Endothelial cell of umbilical vein (primary cell): ENCODE measurements at regions not wholly inside any gene's neighbourhood (a gene's known extent, or its start where the extent isn't known, plus 50 kb on each side); places are given as distances from the start of the nearest gene placed in this dataset.

ENCODE experiments used
- BruUV-seq: library from RNA; stranded (reverse); fragments of 400-500 nt; replicated peaks from 2 replicates; lab custom pipeline; 2021; lab: Mats Ljungman, UMichigan
- CTCF ChIA-PET: fragments of 300-600, 350-600 bp; sonication (Branson Sonifier 250); formaldehyde crosslinking; loops from one replicate; lab custom pipeline; 2021; ENCODE audit warnings: antibody characterized with exemption, inconsistent platforms; lab: Charles Lee
- POLR2A ChIA-PET: fragments of 300-600, 350-600 bp; sonication (Branson Sonifier 250); formaldehyde crosslinking; loops from one replicate; lab custom pipeline; 2021; ENCODE audit warnings: antibody characterized with exemption, inconsistent platforms; lab: Charles Lee
- DNase-seq: peaks from one replicate; pipeline ENCODE4 v3.0.0-alpha.2; 2011; ENCODE audit warnings: low read depth, low spot score
- FAIRE-seq: peaks from 2 replicates; lab custom pipeline; 2011; peaks lifted over from hg19 to GRCh38; lab: Jason Lieb, UNC
- H2AFZ ChIP-seq: 2 replicates; pipeline ENCODE4 v1.6.0; 2012; ENCODE audit warnings: low read depth, low read length, control low read depth, inconsistent platforms
- H3K27ac ChIP-seq: 2 replicates; pipeline ENCODE4 v1.5.1; 2011; ENCODE audit warnings: low read depth, mild to moderate bottlenecking, control low read depth, low read length, moderate library complexity; ENCODE audit not compliant: insufficient read depth
- H3K27me3 ChIP-seq, 2 experiments: 2 replicates each; pipeline versions ENCODE4 v1.6.0 to v1.6.1; 2011; ENCODE audit warnings: low read length in 2 of 2, mixed read lengths in 1 of 2; ENCODE audit not compliant: control insufficient read depth in 2 of 2, insufficient read depth in 2 of 2
- H3K36me3 ChIP-seq, 2 experiments: 2 replicates in 1 of 2; 3 replicates in 1 of 2; pipeline ENCODE4 v1.5.1; 2011; ENCODE audit warnings: low read length in 2 of 2, mild to moderate bottlenecking in 1 of 2, moderate library complexity in 1 of 2; ENCODE audit not compliant: control insufficient read depth in 2 of 2, insufficient read depth in 2 of 2; ENCODE audit errors: extremely low read depth in 1 of 2
- H3K4me1 ChIP-seq: 3 replicates; pipeline ENCODE4 v1.5.1; 2011; ENCODE audit warnings: mild to moderate bottlenecking, low read length; ENCODE audit not compliant: control insufficient read depth, insufficient read depth; ENCODE audit errors: extremely low read depth
- H3K4me2 ChIP-seq: 2 replicates; pipeline ENCODE4 v1.6.1; 2011; ENCODE audit warnings: low read length, control low read depth, mixed read lengths; ENCODE audit not compliant: insufficient read depth
- H3K4me3 ChIP-seq, 3 experiments: fragments of 200-600 bp in 1 of 3; sonication (generic), shearing (Covaris generic) in 1 of 3; replicated peaks in 1 of 3; 2 replicates each; pipeline ENCODE4 v1.5.1; 2011 to 2016; ENCODE audit warnings: control low read depth in 3 of 3, low read length in 3 of 3, mild to moderate bottlenecking in 2 of 3, inconsistent platforms in 1 of 3, low read depth in 1 of 3, moderate library complexity in 1 of 3; ENCODE audit not compliant: insufficient read depth in 1 of 3
- H3K79me2 ChIP-seq: 2 replicates; pipeline ENCODE4 v1.6.0; 2012; ENCODE audit warnings: low read length, inconsistent platforms; ENCODE audit not compliant: control insufficient read depth, insufficient read depth
- H3K9ac ChIP-seq: replicated peaks from 2 replicates; pipeline ENCODE3; 2011; ENCODE audit warnings: low read length, control low read depth; ENCODE audit not compliant: insufficient read depth; ENCODE audit errors: extremely low read depth
- H3K9me1 ChIP-seq: replicated peaks from 3 replicates; pipeline ENCODE4 v1.6.0; 2011; ENCODE audit warnings: mild to moderate bottlenecking, low read length; ENCODE audit not compliant: control insufficient read depth, insufficient read depth; ENCODE audit errors: extremely low read depth
- H3K9me3 ChIP-seq: replicated peaks from 2 replicates; pipeline ENCODE4 v1.5.1; 2012; ENCODE audit warnings: low read length, inconsistent platforms; ENCODE audit not compliant: control insufficient read depth, insufficient read depth
- H4K20me1 ChIP-seq: replicated peaks from 2 replicates; pipeline ENCODE3; 2011; ENCODE audit warnings: mild to moderate bottlenecking, low read length; ENCODE audit not compliant: control insufficient read depth, insufficient read depth; ENCODE audit errors: extremely low read depth
- EZH2 ChIP-seq: IDR thresholded peaks from 2 replicates; pipeline ENCODE4 v1.6.1; 2012; ENCODE audit warnings: borderline replicate concordance, low read depth, mild to moderate bottlenecking, moderate library complexity, low read length, inconsistent platforms; ENCODE audit not compliant: severe bottlenecking
- FOS ChIP-seq: IDR thresholded peaks from 2 replicates; pipeline ENCODE4 v1.6.1; 2011; ENCODE audit warnings: mild to moderate bottlenecking, low read length, moderate library complexity, borderline replicate concordance; ENCODE audit not compliant: insufficient read depth
- GATA2 ChIP-seq: IDR thresholded peaks from 2 replicates; pipeline ENCODE4 v1.7.0; 2011; ENCODE audit warnings: low read depth, mild to moderate bottlenecking, moderate library complexity, mixed read lengths, low read length; ENCODE audit not compliant: insufficient read length, insufficient read depth
- JUN ChIP-seq: IDR thresholded peaks from 2 replicates; pipeline ENCODE4 v1.6.1; 2011; ENCODE audit warnings: borderline replicate concordance, low read depth; ENCODE audit not compliant: insufficient read length, insufficient read depth
- MAX ChIP-seq: IDR thresholded peaks from 2 replicates; pipeline ENCODE4 v1.6.1; 2011; ENCODE audit not compliant: insufficient read depth, insufficient read length
- MYC ChIP-seq: IDR thresholded peaks from one replicate; pipeline ENCODE4 v1.6.1; 2011; ENCODE audit warnings: mild to moderate bottlenecking, low read depth, low read length
- POLR2A ChIP-seq: IDR thresholded peaks from 2 replicates; pipeline ENCODE4 v1.6.1; 2012; ENCODE audit warnings: low read depth, mild to moderate bottlenecking, control low read depth, low read length
- POLR2AphosphoS5 ChIP-seq: IDR thresholded peaks from 2 replicates; pipeline ENCODE4 v1.6.1; 2012; ENCODE audit warnings: low read depth, mild to moderate bottlenecking, control low read depth, low read length, moderate library complexity; ENCODE audit not compliant: insufficient read depth
- dilution Hi-C: fragments of 300-500 bp; cut with MboI; formaldehyde crosslinking; loops from one replicate; pipeline ENCODE4 v1.15.0; 2019; ENCODE audit warnings: low sequenced_read_pairs; ENCODE audit not compliant: extremely low pct_ligation_motif_present
- intact Hi-C: fragments of 100-400 bp; cut with micrococcal nuclease; formaldehyde crosslinking; loops from one replicate; pipeline ENCODE4 v1.10.0; 2022
- TF ChIP-seq, protein P1 (sequence below), 2 donors: IDR thresholded peaks; 1 replicate in 1 of 2; 2 replicates in 1 of 2; pipeline ENCODE4 v1.5.1; 2011; ENCODE audit warnings: low read length in 2 of 2, mild to moderate bottlenecking in 2 of 2, moderate library complexity in 2 of 2, control low read depth in 1 of 2, inconsistent platforms in 1 of 2, low read depth in 1 of 2; ENCODE audit not compliant: insufficient read depth in 1 of 2; ENCODE audit errors: extremely low read depth in 1 of 2

GRCh38 chr1:172973424-172973823, 77.3 kb downstream of the TNFSF18 start:
- POLR2A ChIA-PET, result no interaction called here

More at GRCh38 chr1:172973424-172973823, 77.3 kb downstream of the TNFSF18 start:
- intact Hi-C loops, result no loop called here
- Histone ChIP-seq H3K79me2 (no peaks in the 10 kb centered on the region), H3K27me3 (no peaks in the 10 kb centered on the region), H3K9me3 (no peaks in the 10 kb centered on the region), H3K9ac (no peak overlapping the region), H3K4me3 (no peak overlapping the region), H3K4me2 (no peak overlapping the region), H3K36me3 (no peaks in the 10 kb centered on the region), H3K27ac (no peak overlapping the region), H3K4me1 (peaks cover 31% of the 10 kb centered on the region), H4K20me1 (no peaks in the 10 kb centered on the region), H3K9me1 (no peaks in the 10 kb centered on the region), H2AFZ (no peak overlapping the region)
- DNase-seq (no peak), FAIRE-seq (no peak)
- CTCF ChIA-PET, result interaction anchor here (1.4 kb wide), 1 partner anchor 60 kb away, joined by 3 read pairs; no protein-coding TSS in a partner anchor
- TF ChIP-seq GATA2 (no peak), MYC (no peak), POLR2AphosphoS5 (no peak), FOS (no peak), MAX (no peak), JUN (no peak), POLR2A (no peak), EZH2 (no peak)
- TF ChIP-seq, protein P1, sequence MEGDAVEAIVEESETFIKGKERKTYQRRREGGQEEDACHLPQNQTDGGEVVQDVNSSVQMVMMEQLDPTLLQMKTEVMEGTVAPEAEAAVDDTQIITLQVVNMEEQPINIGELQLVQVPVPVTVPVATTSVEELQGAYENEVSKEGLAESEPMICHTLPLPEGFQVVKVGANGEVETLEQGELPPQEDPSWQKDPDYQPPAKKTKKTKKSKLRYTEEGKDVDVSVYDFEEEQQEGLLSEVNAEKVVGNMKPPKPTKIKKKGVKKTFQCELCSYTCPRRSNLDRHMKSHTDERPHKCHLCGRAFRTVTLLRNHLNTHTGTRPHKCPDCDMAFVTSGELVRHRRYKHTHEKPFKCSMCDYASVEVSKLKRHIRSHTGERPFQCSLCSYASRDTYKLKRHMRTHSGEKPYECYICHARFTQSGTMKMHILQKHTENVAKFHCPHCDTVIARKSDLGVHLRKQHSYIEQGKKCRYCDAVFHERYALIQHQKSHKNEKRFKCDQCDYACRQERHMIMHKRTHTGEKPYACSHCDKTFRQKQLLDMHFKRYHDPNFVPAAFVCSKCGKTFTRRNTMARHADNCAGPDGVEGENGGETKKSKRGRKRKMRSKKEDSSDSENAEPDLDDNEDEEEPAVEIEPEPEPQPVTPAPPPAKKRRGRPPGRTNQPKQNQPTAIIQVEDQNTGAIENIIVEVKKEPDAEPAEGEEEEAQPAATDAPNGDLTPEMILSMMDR (IDR thresholded peaks at IDR 0.05; ENCODE audit: extremely low read depth in 1 of 2, insufficient read depth in 1 of 2, low read depth in 1 of 2, low read length in 2 of 2), result no peak
- no TSS peak for BruUV-seq
- dilution Hi-C loops, result loop anchor here (25.0 kb wide), 1 partner anchor 214 kb away; no protein-coding TSS in a partner anchor
